Fibroblast of skin of abdomen (primary cell): ENCODE measurements at regions not wholly inside any gene's neighbourhood (a gene's known extent, or its start where the extent isn't known, plus 50 kb on each side); places are given as distances from the start of the nearest gene placed in this dataset.

Experiments used
- DNase-seq: peaks from one replicate; pipeline ENCODE4 v3.0.0-alpha.2; 2013

GRCh38 chr2:129705085-129705484 is 274.4 kb upstream of the RAB6C start:
- DNase-seq: no peak

DNA sequence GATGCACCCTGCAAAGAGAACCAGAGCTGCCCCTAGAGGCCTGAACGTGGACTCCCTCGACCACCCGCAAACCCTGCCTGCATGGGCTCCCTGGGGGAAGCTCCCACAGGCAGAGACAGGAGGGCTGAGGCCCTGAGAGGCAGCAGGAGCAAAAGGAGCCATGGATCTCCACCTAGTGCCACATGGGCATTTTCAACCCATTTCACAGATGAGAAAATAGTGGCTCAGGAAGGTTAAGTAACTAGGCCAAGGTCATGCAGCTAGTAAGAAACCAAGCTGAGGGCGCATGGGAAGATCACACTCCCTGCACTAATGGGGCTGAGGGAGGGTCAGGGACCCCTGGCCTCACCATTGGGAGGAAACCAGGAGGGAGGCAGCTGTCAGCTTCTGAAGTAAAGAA is 271.7 kb upstream of the RAB6C start:
- DNase-seq: no peak

DNA sequence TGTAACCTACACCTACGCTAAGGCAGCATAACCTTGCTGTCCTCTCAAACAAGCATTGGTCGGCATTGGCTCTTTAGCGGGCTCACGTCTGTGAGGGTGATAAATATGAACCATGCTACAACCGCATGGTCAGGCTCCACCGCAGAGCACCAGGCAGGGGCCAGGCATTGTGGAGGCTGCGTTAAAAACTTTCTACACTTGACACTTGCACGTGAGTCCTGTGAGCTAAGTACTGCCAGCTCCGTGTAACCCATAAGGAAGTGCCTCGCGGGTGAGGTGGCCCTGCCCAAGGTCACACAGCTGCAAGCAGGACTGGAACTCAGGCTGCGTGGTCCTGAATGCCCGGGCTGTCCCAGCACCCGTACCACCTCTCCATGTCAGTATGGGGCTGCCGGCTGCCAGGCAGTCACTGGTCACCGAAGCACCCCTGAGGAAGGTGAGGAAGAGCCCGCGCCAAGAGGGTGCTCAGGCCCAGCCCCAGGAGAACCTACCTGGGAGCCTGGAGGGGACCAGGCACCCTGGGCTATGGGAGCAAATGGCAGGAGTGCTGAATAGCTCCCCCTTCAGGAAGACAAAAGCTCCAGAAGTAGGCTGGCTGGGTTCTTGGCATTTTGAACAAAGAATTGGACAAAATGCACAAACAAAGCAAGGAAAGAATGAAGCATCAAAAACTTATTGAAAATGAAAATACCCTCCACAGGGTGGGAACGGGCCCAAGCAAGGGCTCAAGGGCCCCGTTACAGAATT is 271.1 kb upstream of the RAB6C start:
- no peak for DNase-seq

GRCh38 chr2:129709001-129709955 is 270.2 kb upstream of the RAB6C start:
- DNase-seq: no peak

- no peak for DNase-seq
Measured at GRCh38 chr2:129709956-129710598, 269.4 kb upstream of the RAB6C start.

GRCh38 chr2:129710670-129711495 is 268.6 kb upstream of the RAB6C start:
- no peak for DNase-seq

- DNase-seq: no peak
Measured at GRCh38 chr2:129711816-129712675, 267.4 kb upstream of the RAB6C start.

GRCh38 chr2:129712676-129712985 is 266.8 kb upstream of the RAB6C start:
- DNase-seq: no peak

- DNase-seq: no peak
Measured at GRCh38 chr2:129713337-129713736, 266.1 kb upstream of the RAB6C start.

DNA sequence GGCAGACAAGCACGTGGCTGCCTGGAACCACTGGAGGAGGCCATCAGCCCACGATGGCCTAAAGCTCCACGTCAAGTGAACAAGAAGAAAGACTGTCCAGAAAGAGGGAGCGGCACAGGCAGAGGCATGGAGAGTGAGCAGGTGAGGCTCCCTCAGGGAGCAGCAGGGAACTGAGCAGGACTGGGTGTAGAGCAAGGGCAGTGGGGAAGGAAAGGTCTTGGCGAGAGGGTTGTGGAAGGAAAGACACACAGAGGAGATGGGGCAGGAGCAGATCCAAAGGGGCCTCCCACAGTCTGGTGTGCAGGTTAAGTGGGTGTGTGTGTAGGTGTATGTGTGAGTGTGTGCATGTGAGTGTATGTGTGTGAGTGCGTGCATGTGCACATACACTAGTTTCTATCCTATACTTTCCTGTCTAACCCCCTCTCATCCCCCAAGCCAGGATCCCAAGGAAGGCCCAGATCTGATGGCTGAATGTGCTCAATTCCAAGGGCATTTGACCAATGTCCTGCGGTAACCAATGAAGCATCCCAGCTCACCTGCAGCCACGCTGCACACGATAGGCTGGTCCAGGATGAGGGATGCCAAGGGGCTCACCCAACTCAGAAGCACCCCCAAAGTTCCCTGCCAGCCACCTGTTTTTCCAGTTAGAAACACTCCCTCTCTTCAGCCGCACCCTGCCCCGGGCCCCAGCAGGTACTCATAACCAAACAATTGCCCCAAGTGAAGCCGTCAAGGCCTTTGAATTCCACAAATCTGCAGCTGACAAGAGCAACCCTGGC is 262.5 kb upstream of the RAB6C start:
- no peak for DNase-seq

DNA sequence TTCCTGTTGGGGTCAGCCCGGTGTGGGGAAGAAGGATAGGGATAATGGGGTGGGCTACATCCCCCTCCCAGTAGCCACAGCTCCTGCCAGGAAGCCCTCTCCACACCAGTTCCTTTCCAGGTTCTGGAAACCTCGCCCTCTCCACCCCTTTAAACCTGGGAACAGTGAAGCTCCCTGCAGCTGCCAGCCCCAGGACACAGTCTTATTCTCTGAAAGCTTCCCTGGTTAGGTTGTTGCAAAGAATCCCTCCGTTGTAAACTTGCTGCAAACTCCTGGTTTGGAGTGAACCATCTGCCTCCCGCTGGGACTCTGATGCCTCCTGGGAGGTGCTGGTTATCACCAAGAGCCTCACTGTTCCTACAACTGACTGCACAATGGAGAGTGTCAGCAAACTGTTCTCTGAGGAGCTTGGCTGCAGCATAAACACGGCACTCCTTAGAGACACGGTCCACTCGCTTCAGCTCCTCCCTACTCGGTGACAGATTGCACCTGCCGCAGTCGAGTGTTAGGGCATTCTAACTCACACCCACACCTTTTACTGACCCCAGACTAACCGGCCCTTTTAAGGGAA is 261.8 kb upstream of the RAB6C start:
- DNase-seq: no peak

DNA sequence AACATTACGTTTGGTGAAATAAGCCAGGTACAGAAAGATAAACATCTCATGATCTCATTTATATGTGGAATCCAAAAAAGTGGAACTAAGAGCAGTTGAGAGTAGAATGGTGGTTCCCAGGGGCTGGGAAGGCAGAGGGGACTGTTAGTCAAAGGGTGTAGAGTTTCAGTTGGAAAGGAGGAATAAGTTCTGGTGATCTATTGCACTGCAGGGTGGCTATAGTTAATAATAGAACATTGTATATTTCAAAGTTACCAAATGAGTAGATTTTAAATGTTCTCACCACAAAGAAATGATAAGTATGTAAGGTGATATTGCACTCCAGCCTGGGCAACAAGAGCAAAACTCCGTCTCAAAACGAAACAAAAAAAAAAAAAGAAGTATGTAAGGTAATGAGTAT is 260.1 kb upstream of the RAB6C start:
- no peak for DNase-seq

GRCh38 chr2:129720360-129720759 is 259.1 kb upstream of the RAB6C start:
- DNase-seq: no peak

DNA sequence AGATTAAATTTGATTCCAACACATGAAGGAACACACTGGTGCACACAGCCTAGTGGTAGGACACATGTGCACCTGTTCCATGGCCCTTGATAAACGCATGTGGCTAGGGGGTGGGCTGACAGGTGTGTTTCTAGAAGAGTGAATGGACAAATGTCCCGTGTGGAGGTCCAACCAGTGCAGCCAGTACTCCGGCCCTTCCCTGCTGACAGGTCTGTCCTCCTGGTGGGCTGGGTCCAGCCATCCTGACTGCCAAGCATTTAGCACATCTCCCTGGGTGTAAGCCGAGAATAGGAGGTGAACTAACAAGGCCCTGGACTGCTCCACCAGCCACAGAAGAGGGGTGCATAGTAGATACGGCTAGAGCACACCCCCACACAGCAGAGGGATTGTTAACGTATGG is 258.7 kb upstream of the RAB6C start:
- DNase-seq: no peak

GRCh38 chr2:129721236-129721635 is 258.2 kb upstream of the RAB6C start:
- no peak for DNase-seq

GRCh38 chr2:129721846-129722245 is 257.6 kb upstream of the RAB6C start:
- no peak for DNase-seq

- no peak for DNase-seq
Measured at GRCh38 chr2:129722306-129723019, 257.0 kb upstream of the RAB6C start.

DNA sequence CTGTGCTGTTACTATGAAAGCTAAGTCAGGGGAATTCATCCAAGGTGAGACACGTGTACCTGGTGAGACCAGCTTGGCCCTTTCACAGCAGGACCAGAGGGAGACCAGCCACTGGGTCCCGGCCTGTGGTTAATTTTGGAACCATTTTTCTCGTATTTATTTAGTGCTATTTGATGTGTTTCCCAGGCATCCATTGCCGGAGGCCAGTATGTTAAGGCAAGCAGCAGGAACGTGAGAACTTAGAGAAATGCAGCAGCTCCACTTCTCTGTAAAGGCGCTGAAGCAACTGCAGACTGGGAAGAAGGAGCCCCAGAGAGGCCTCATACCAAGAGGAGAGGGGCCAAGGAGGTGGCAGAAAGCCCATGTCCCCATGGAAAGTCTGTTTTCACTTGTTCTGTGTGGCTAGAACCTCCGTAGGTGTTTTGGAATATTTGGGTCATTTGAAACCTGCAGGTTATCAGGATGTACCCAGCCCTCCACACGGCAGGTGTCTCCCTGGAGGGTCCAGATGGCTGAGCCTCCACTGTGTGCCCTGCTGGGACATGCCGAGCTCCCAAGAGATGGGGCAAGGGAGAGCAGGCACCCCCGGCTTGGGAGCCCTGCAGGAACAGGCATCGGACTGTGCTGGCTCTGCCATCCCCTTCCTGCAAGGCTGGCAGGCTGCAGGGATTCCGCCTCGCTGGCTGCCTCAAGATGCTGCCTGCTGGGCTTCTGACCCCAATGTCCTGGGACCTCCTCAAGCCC is 256.0 kb upstream of the RAB6C start:
- no peak for DNase-seq
